ENCODE measurements at regions not wholly inside any gene's neighbourhood (a gene's known extent, or its start where the extent isn't known, plus 50 kb on each side); places are given as distances from the start of the nearest gene placed in this dataset.
"Not testable (repeated sequence)": the region's sequence is repeated elsewhere in the genome, so short reads cannot be mapped to it uniquely, and the experiment has no call there.

DNA sequence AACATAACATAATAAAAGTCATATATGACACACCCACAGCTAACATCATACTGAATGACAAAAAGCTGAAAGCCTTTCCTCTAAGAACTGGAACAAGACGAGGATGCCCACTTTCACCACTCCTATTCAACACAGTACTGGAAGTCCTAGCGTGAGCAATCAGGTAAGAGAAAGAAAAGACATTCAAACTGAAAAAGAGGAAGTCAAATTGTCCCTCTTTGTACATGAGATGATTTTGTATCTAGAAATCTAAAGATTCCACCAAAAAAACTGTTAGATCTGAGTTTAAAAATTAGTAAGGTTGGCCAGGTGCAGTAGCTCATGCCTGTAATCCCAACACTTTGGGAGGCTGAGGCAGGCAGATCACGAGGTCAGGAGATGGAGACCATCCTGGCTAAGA, 70.1 kb upstream of the PROKR2 start:
- not testable (repeated sequence) for DNase-seq (ENCODE audit: low spot score)

- not testable (repeated sequence) for DNase-seq (ENCODE audit: low spot score)
Measured at GRCh38 chr20:5381527-5381926, 64.8 kb upstream of the PROKR2 start.

DNA sequence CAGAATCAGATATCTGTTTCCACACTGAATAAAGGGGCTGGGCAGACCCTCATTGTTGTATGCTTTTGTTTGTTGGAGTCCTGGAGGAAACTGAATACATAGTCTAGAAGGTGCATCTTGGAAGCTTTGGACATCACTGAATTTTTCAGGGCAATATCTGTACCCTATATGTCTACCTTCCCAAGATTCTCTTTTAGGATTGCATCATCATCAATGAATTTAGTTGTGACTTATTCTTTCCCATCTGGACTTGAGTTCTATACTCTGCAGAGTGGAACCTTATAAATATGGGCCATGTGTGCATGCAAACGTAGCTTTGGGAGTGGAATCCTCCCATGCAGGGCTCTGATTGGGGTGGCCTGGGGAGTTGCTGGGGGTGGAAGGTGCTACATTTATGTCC, 60.7 kb upstream of the PROKR2 start:
- no peak for DNase-seq (ENCODE audit: low spot score)

GRCh38 chr20:5376228-5376627, 59.5 kb upstream of the PROKR2 start:
- DNase-seq (ENCODE audit: low spot score) = no peak

DNA sequence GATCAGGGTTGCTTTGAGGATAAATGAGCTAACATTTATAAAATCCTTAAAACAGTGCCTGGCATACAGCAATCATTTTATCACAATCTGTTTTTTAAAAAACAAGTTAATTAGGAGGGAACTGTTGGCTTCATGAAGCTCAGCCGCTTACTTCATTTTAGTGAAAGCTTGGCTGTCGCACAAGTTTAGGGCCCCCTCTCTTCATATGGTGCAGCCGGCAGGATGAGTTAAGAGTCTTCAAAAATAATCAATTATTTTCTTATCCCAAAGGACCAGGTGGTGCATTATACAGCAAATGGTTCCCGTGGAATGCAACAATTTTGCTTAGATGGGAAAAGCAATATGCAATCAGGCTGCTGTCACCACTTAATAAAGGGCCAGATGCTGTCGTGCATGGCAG, 57.4 kb upstream of the PROKR2 start:
- DNase-seq (ENCODE audit: low spot score) = no peak

GRCh38 chr20:5372371-5372770, 55.6 kb upstream of the PROKR2 start:
- DNase-seq (ENCODE audit: low spot score) = no peak

DNA sequence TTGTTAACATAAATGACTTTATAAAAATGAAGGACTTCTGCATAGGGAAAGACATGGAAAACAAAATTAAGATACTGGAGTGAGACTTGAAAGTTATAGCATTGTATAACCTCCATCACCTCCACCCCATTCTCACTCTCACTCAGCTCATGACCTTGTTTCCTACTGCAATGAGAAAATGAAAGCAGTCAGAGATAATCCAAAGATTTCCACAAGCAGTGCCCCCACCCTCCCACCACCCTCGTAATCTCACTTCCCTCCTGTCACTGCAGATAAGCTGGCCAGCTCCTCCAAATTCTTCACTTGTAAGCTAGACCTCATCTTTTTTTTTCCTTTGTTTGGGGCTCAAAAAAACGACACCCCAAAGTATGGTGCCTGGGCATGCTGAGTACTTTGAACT, 52.9 kb upstream of the PROKR2 start:
- no peak for DNase-seq (ENCODE audit: low spot score)
